Uterus (tissue), 2 donors: ENCODE measurements at regions not wholly inside any gene's neighbourhood (a gene's known extent, or its start where the extent isn't known, plus 50 kb on each side); places are given as distances from the start of the nearest gene placed in this dataset.

Experiments used
- CTCF ChIP-seq, 4 experiments: fragments of 200-600 bp in 2 of 4; fragments of 450-650 bp in 2 of 4; sonication (generic) in 2 of 4; IDR thresholded peaks; one replicate each; pipeline ENCODE4 v1.5.1; 2016 to 2019; ENCODE audit warnings: antibody characterized with exemption in 4 of 4, mild to moderate bottlenecking in 2 of 4, moderate library complexity in 1 of 4
- POLR2A ChIP-seq, 2 donors: fragments of 450-650 bp; IDR thresholded peaks; one replicate each; pipeline ENCODE4 v1.6.1; 2016; ENCODE audit warnings: antibody characterized with exemption in 2 of 2, mild to moderate bottlenecking in 1 of 2, moderate library complexity in 1 of 2

DNA sequence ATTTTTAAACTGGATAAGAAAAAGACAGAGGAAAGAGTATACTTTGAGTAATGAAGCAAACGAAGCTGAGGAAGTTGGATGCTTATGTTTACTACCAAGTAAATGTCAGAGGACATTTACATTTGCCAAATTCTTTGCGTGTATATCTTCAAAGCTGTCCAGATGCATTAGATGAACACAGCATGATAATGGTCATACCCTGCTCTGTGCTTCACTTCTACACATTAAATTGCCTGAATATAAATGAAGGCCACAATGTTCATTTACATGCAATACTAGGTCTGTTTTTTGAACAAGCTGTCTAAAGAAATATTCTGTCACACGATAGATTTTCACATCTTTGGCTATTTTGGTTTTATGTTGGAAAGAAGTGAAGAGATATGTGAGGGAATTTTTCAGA, 405.8 kb upstream of the ADAMTS9 start:
- TF ChIP-seq POLR2A (IDR thresholded peaks at IDR 0.05) (no peak), CTCF (IDR thresholded peaks at IDR 0.05) (no peak)
